Activated CD4-positive, CD25-positive, alpha-beta regulatory T cell treated with anti-CD3 and anti-CD28 coated beads, Interleukin-2, amount 50 U/mL, for 72 hours (primary cell): ENCODE measurements at regions not wholly inside any gene's neighbourhood (a gene's known extent, or its start where the extent isn't known, plus 50 kb on each side); places are given as distances from the start of the nearest gene placed in this dataset.

Experiments
- DNase-seq: peaks from one replicate; pipeline ENCODE4 v3.0.0; 2021

DNA sequence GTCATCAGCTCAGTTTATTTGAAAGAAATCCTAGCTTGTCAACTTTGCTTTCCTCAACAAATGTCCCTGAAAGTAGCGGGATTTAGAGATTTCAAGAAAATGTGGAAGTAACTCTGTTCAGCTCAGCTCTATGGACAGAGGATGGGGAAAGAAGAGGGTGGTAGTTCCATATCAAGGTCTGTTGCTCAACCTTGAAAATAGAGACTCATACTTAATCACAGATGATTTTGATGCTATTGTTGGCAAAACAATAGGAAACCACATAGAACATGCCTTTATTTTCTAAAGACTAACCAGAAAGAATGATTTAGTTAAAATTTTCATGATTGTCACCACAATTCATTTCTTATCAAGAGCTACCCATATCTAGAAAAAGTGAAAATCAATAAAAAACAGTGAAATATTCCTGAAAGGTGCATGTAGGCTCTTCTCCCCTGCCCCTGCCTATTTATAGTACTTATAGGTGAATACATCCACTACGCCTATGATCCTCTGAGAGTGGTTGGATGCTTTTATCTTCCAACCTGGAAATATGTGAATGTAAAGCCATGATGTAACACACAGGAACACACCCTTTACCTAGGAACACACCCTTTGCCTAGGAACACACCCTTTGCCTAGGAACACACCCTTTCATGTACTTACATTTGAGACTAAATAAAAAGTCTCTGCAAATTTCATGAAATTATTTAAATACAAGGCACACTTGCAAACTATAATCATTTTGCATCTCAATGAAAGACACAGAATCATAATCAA is 65.8 kb downstream of the ETAA1 start:
- no peak for DNase-seq

DNA sequence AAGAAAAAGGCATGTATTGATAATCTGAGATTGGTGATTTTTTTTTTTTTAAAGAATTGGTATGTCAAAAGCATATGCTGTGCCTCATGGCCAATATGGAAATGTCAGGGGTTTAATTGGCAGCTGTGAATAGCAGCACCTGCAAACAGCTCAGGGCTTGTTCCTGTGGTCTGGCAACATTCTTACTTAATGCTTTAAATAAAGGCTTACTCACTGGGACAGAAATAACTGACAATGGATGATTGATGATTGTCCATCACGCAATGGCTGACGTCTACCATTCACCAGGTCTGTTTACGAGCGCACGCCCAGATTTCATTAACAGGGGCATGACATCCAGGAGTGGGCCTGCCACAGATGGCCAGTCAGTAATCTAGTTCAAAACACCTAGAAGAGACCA is 66.7 kb downstream of the ETAA1 start:
- DNase-seq: no peak

DNA sequence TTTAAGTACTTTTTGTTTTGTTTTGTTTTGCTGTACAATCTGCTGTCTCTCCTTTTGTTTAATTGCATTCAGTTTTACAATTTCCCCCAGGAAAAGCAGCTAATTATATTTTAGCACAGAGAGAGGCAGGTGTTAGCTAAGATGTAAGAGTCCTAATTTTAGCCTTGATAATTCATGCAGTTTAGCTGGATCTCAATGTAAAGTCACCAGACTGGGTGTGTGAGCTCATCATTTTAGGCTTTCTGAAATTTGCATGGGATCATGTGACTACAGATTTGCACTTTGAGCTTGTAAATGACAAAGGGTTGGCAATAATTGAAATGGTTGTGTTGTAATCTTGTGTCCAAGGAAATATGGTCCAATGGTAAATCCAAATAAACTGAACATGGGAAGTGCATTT is 68.5 kb downstream of the ETAA1 start:
- no peak for DNase-seq

DNA sequence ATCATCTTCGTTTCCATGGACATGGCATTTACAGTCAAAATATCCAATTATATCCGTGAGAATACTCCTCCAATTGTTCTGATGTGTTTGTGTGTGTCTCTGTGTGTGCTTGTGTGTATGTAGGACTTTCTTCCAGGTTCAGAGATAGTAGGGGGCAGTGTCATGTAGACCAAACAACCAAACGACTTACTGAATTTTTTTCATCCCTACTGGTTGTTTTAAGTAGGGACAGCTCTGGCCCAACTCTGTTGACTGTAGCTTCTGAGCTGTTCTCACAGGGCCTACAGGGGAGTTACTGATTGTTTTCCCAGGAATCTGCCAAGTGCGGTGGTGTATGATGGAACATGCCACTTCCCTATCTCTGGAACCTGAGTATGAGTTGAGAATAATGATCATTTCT is 69.6 kb downstream of the ETAA1 start:
- no peak for DNase-seq

DNA sequence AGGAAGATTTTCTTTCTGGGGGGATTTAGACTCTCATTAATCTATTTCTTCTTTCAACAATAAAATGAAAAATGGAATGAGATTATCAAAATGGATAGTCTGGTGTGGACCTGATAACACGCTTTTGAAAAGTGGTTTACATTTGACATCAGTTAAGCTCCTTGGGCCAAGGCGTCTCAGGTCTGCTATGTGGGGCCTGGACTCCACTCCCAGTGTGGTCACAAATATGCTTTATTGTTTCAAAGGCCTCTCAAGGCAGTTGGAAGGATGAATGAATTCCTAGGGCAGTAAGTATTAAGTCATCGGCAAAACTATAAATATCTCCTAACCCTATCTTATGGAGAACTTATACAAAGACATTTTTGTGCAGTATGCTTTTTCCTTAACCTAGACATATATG is 74.5 kb downstream of the ETAA1 start:
- DNase-seq: no peak

DNA sequence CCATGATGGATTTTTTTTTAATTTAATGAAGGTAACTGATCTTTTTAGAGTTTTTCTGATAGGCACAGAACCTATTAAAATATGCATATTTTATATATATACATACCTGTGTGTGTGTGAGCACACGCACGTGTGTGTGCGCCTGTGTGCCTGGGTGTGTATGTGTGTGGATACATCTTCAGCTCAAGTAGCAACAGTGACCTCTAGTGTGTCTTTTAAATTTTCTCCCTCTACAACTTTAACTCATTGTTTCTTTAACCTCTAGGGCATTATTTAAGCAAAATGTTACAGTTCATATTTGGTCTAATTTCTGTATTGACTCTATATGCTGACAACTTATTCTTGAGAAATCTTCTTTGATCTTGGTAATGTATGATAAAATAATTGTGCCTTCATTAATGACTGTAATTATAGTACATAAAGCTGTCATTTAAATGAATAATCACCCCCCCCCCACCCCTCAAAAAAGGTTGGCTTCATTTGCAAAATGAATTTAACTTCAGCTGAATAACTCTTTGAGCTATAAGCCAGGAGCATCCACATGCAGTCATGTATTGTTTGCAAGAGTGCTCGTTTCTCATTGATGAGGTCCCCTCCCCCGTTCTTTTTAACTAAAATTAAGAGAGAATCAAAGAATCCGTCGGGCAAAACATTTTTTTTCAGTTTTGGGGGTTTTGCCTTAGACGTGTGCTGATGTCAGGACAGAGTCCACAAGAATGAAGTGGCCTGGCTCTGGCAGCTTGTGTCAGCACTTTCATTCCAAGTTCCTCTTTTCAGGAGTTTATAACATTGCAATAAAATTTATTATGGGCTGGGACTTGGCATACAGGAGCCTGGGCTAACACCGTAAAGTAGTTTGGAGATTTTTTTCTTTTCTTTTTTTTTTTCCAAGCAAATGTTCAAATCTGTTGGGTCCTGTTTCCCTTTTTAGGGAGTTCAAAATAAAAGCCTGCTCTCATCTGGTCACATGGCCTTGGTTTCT is 80.0 kb downstream of the ETAA1 start:
- DNase-seq: no peak

DNA sequence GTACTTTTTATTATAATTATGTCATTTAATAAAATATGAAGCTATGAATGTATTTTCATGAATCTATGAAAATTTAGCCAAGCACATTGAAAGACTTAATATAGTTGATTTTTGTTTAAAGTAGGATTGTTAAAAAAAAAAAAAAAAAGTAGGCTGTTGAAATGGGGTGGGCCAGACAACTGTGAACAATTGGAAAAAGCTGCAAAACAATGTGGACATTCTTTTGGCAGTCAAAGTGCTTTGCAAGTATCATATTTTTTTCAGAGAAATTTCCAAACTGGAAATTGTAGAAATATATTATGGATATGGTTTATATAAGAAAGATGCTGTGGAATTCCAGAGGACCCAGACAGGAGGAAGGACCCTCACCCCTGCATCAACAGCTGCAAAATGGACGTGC is 82.1 kb downstream of the ETAA1 start:
- DNase-seq: no peak

DNA sequence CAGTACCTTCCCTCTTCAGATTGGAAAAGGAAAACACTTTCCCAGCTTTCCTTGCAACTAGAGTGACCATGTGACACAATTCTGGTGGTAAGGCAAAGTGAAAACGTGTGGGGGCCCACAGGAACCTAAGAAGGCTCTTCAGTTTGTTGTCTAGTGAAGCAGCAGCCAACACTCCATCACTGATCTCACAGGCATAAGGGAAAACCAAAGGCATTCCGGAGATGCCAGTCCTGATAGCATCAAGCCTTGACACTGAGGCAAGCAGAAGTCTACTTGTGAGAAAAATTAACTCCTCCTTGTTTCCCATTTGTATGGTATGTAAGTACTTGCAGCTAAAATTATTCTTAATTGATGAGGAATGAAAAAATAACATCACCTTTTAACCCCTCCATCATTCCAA is 88.3 kb downstream of the ETAA1 start:
- DNase-seq: no peak

DNA sequence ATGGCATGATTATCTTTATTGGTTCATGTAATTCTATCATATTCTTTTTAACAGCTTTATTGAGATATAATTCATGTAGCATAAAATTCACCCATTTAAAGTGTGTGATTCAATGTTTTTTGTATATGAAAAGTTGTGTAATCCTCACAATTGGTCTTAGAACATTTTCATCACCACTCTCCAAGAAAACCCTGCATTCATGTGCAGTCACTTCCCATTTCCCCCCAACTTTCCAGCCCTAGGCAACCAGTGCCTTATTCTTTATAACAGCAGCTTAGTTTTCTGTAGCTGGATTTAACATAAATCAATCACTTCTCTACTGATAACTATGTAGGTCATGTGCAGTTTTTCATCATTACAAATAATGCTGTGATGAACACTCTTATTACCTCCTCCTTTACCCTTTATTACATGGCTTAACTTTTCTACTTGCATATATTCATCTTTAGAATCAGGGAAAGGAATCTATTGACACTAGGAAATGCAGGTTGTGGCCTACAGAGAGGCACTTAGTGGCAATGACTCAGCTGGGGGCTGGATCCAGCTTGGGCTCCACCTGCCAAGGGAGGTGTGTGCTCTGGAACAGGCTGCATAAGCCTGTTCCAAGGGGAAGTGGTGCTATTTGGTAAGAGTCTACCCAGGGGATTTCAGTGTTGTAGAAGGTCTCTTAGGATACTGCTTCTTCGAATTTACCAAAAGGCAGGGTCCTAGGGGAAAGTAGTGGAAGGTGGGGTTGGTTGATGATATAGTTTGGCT is 89.1 kb downstream of the ETAA1 start:
- DNase-seq: no peak

DNA sequence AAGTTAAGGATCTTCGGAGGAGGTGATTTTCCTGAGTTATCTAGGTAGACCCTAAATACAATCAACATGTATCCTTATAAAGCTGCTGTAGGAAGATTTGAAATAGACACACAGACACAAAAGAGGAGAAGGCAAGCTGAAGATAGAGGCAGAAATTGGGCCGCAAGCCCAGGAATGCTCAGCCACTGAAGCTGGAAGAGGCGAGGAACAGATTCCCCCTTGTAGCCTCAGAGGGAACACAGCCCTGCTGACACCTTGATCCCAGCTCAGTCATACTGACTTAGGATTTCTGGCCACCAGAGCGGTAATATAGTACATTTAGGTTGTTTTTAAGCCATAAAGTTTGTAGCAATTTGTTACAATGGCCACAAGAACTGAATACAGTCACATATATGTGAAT is 90.9 kb downstream of the ETAA1 start:
- no peak for DNase-seq

DNA sequence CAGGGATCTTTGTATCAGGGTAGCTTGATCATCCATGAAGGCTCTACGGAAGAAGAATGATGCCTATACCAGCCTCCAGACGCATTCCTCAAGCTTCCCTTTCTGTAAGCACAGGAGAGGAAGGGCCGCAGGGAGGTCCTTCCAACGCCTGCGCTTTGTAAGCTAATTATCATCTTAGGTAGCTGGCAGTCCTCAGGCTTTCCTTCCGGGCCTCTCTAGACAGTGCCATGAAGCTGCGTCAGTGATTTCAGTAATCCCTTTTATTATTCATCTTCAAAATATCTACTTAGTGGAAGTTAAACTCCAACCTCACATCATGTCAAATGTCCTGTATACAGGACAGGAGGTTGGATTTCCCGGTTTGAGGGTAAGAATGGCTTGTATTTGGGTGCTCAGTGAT is 92.3 kb downstream of the ETAA1 start:
- no peak for DNase-seq

DNA sequence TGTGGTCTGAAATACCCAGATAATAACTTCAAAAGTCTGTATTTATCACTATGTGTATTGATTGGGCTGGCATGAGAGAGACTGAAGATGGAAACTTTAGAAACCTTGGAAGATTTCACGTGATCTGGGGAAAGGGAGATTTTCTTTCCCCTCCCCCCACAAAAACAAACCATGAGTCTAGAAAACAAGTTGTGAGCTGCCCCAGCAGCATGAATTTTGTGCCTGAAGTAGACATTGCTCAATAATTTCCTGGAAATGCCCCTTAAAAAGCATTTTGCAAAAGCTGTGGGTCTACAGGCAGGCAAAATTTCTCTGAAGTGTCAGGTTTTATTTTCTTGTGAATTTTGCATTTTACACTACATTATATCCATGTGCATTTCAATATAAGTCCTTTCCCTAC is 101.8 kb downstream of the ETAA1 start:
- DNase-seq: no peak

DNA sequence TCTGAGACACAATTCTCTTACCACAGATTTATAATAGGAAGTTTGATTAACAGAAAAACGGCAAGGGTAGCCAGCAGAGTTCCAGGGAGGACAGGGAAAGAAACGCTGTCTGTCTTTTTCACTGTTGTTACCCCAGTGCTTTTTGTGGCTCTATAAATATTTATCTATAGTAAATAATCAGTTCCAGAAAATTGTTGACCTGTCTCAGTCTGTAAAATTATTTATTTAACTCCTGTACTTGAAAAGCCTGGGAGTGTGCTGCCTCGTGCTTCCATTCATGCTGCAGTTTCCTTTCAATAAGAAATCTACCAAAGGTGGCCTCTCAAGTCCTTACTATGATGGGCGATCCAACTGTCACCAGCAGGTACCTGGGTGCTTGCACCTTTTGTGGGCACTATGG is 102.9 kb downstream of the ETAA1 start:
- no peak for DNase-seq

DNA sequence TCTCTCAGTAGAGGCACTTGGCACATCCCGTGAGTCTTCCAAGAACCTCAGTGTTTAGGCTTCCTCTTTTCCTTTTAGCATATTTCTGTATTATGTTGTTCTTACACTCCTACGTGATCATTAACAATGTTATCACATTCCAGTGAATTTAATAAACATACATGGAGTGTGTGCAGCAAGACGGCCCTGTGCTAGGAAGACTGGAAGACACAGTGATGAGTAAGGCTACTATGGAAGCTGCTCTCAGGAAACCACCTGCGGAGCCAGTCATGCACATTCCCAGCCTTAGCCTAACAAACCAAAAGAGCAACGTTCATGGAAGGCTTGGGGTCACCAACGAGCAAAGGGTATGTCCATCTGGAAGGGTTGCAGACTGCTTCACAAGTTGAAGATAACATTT is 103.4 kb downstream of the ETAA1 start:
- no peak for DNase-seq

DNA sequence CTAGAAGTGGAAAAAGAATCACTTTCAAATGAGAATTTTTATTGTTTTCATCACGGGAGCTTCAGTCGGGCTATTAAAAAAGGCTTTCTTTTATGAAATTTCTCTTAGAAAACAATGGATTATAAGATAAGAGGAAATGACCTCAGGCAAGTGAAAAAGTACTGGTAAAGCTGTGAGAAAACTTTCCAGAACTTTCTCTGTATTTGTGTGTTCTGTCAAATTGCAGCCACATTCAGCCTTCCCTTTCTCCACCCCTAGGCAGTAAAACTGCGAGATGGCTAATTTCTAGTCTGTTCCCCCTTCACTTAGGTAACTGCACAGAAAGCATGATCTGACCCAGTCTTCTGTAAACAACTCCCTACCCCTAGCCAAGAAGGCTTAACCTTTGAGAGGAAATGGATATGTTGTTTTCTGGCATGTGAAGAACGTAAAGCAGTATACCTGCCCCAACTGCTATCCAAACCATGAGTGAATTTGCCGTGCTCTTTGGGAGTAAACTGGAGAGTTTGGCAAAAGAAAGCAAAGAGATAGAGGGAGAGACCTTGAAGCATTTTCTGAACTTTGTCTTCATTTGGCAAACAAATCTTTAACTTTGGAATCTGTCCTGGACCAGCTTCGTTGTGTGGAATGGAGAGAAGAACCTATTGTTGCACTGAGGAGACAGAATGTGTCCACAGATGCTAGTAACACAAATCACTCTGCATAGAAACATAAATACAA is 105.4 kb downstream of the ETAA1 start:
- no peak for DNase-seq

DNA sequence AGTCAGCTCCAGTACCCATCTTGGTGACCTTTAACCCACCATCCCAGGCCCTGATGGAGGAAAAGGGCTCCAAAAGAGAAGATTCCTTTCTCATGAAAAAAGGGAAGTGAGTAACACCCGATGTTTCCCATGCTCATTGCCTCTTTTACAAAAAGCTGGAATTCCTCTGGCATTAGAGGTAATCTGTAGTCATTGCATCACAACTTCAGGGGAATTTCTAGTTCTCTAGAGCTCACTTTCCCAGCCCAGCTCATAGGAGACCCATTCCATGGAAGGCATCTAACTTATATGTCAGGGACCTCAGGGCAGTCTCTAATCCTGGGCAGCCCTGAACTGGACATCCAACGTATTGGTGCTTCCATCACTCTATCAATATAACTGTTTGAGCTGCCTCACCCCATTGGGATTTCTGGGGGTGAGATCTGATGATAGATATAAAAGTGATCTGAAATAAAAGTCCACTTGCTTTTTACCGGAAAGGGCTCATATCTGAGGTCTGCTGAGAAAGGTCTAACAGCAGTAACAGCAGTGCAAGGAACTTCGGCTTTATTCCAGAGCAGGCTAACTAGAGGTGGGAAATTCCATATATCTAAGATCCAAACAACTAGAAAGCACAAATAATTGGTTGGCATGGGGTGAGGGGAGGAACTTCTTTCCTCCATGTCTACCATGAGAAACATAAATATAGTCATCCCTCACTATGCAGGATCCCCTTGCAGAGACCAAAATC is 106.1 kb downstream of the ETAA1 start:
- no peak for DNase-seq

DNA sequence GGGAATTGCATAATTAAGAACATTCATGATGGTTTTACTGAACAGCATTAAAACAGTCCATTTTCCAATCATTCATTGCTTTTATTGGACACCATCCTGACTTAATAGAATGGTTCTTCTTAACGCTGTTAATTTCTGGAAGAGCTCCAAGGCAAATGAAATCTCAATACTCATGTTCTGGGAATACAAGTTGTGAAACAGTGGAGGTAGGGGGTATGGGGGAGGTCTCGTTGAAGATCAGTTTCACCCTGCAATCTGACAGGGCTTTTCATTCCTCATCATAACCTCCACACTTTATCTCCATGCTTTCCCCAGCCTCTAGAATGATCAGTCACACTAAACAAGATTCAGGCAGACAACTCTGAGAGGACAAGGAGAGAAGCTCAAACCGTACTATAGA is 113.6 kb downstream of the ETAA1 start:
- DNase-seq: no peak

DNA sequence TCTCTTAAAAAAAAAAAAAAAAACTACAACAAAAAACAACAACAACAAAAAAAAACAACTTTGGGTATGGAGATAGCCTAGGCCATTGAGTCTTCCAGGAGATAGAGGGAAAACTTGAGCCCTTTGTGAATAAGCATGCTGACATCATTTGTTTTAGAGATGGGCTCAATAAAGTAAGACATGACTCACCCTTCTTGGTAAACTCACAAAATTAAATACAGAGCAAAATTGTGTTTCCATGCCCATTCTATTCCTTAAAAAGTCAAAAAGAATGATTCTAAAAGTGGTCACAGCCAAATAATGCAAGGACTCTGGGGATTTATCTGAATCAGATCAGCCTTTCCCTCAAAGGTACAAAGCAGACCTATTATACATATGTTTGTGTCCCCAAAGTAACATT is 117.4 kb downstream of the ETAA1 start:
- DNase-seq: no peak

DNA sequence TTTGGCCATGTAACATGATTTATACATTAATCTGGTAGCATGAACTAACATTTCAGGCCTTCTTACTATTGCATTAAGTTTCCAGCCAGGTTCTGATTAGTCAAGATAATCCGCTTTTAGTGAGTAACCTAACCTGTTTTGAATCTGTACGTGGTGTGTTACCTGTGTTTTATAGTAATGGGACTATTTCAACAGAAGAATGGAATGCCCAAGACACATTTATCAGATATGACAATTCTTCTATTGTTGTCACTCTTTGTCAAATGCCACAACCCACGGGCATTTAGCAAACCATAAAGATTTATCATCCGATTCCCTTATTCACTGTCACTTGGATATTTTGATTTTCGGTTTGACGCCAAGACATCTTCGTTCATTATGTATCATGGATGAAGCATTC is 117.9 kb downstream of the ETAA1 start:
- no peak for DNase-seq

DNA sequence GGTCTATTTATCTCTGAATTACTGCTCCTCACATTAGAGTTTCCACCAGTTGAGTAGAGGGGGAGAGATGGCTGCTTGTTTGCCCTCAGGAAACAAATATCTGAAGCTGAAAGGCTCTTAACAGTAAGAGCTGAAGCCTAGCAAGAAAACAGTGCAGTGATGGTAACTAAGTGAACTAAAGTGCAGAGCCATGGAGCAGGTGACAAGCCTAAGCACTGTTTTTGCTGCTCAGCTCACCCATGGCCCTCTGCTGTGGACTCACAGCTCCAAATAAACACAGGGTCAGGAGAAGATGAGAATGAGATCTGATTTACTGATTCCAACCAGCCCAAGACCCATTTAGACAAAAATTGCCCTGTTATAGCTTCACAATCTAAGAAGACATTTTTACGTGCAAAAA is 118.4 kb downstream of the ETAA1 start:
- no peak for DNase-seq

DNA sequence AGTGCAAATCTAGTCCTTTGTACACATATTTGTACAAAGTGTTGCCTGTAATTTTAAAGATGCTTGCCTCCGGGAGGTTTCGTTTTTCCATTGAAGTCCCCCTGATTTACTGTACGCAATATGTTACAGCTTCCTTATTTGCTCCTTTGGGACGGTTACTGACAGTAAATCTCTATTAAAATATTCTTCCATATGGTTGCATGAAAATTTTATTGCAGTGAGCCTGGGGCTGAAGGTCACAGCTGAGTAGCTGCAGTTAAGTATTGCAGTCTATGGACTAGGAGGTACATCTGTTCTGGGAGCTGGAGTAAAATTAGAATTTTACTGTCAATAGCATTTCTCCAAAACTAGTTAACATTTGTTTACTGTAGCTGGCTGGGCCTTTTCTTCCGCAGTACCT is 119.2 kb downstream of the ETAA1 start:
- DNase-seq: no peak

DNA sequence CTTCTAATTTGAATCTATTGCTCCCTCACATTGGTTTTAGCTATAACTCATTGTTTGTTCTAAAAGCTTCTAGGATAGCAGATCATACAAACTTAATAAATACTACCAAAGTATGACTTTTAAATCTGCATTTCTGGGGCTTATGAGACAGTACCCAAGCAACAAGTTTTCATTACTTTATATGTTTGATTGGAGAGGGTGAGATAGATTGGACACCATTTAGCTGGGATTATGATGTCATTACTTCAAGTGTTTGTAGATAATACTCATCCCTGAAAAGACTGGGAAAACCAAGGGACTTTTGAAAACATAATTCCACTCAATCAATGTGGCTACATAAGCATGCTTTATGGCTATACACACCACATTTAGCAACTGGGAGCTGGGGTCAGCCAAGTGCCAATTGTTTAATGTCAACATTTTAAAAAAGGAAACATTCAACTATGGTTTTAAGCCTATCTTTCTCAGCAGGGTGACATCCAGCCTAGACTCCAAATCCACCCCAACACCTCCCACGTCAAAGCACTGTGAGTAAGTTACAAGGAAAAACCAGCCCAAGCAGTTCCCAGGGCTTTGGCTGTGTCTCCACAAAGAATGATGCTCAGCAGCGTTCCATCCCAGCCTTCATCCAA is 119.9 kb downstream of the ETAA1 start:
- no peak for DNase-seq
